Neural cell (in vitro differentiated cells): ENCODE measurements at regions not wholly inside any gene's neighbourhood (a gene's known extent, or its start where the extent isn't known, plus 50 kb on each side); places are given as distances from the start of the nearest gene placed in this dataset.
"Not testable (repeated sequence)": the region's sequence is repeated elsewhere in the genome, so short reads cannot be mapped to it uniquely, and the experiment has no call there.

Source experiments
- EP300 ChIP-seq: fragments of 450-650 bp; conservative IDR thresholded peaks from 2 replicates; pipeline ENCODE4 v1.6.1; 2014; ENCODE audit warnings: antibody characterized with exemption, mild to moderate bottlenecking, moderate library complexity; ENCODE audit not compliant: poor library complexity, severe bottlenecking
- EZH2 ChIP-seq: fragments of 200-600, 300-800 bp; shearing (Covaris generic), sonication (generic); IDR thresholded peaks from 2 replicates; pipeline ENCODE4 v1.6.1; 2014; ENCODE audit warnings: antibody characterized with exemption, low read length, borderline replicate concordance, mild to moderate bottlenecking; ENCODE audit not compliant: insufficient read depth, poor library complexity, severe bottlenecking
- MXI1 ChIP-seq: fragments of 450-650 bp; conservative IDR thresholded peaks from 2 replicates; pipeline ENCODE4 v1.6.1; 2014; ENCODE audit warnings: antibody characterized with exemption, mild to moderate bottlenecking; ENCODE audit not compliant: poor library complexity, severe bottlenecking
- RAD21 ChIP-seq: fragments of 450-650 bp; conservative IDR thresholded peaks from 2 replicates; pipeline ENCODE4 v1.6.1; 2014; ENCODE audit warnings: antibody characterized with exemption, mild to moderate bottlenecking, moderate library complexity
- TAF1 ChIP-seq: IDR thresholded peaks from 2 replicates; pipeline ENCODE4 v1.6.1; 2012; ENCODE audit warnings: low read depth
- TF ChIP-seq, protein P1 (sequence below): fragments of 450-650 bp; IDR thresholded peaks from 2 replicates; pipeline ENCODE4 v1.5.1; 2014; ENCODE audit warnings: antibody characterized with exemption, mild to moderate bottlenecking, moderate library complexity; ENCODE audit not compliant: poor library complexity, severe bottlenecking

- TF ChIP-seq, protein P1, sequence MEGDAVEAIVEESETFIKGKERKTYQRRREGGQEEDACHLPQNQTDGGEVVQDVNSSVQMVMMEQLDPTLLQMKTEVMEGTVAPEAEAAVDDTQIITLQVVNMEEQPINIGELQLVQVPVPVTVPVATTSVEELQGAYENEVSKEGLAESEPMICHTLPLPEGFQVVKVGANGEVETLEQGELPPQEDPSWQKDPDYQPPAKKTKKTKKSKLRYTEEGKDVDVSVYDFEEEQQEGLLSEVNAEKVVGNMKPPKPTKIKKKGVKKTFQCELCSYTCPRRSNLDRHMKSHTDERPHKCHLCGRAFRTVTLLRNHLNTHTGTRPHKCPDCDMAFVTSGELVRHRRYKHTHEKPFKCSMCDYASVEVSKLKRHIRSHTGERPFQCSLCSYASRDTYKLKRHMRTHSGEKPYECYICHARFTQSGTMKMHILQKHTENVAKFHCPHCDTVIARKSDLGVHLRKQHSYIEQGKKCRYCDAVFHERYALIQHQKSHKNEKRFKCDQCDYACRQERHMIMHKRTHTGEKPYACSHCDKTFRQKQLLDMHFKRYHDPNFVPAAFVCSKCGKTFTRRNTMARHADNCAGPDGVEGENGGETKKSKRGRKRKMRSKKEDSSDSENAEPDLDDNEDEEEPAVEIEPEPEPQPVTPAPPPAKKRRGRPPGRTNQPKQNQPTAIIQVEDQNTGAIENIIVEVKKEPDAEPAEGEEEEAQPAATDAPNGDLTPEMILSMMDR = not testable (repeated sequence)
- not testable (repeated sequence) for TF ChIP-seq RAD21, EP300, EZH2, MXI1, TAF1
Measured at GRCh38 chr5:21552263-21552662, 1300.9 kb downstream of the CDH12 start.
